ENCODE measurements at regions not wholly inside any gene's neighbourhood (a gene's known extent, or its start where the extent isn't known, plus 50 kb on each side); places are given as distances from the start of the nearest gene placed in this dataset.
A peak's percentile ranks its signal among the peaks of the same experiment; 100 is the strongest.
"Not testable (repeated sequence)": the region's sequence is repeated elsewhere in the genome, so short reads cannot be mapped to it uniquely, and the experiment has no call there.

- no peak for DNase-seq
Observed at GRCh38 chr13:33561627-33562026, 256.3 kb upstream of the RFC3 start.

- DNase-seq, result no peak
Observed at GRCh38 chr13:33571618-33572017, 246.3 kb upstream of the RFC3 start.

GRCh38 chr13:33572322-33572721, 245.6 kb upstream of the RFC3 start:
- DNase-seq, result not testable (repeated sequence)

- no peak for DNase-seq
Observed at GRCh38 chr13:33575378-33575777, 242.6 kb upstream of the RFC3 start.

GRCh38 chr13:33577007-33577406, 240.9 kb upstream of the RFC3 start:
- no peak for DNase-seq

GRCh38 chr13:33578786-33579185, 239.2 kb upstream of the RFC3 start:
- no peak for DNase-seq

- no peak for DNase-seq
Observed at GRCh38 chr13:33582121-33582520, 235.8 kb upstream of the RFC3 start.

GRCh38 chr13:33583398-33583797, 234.6 kb upstream of the RFC3 start:
- DNase-seq, result no peak

GRCh38 chr13:33590936-33591335, 227.0 kb upstream of the RFC3 start:
- no peak for DNase-seq

GRCh38 chr13:33606692-33607091, 211.3 kb upstream of the RFC3 start:
- no peak for DNase-seq

GRCh38 chr13:33610438-33611120, 207.4 kb upstream of the RFC3 start:
- peak in 1 of 2 experiments; percentile 32 for DNase-seq

- DNase-seq, result no peak
Observed at GRCh38 chr13:33611121-33611805, 206.7 kb upstream of the RFC3 start.

- no peak for DNase-seq
Observed at GRCh38 chr13:33612641-33613638, 205.0 kb upstream of the RFC3 start.

- DNase-seq, result peak; percentile 8 to 61
Observed at GRCh38 chr13:33615436-33615835, 202.5 kb upstream of the RFC3 start.

GRCh38 chr13:33616130-33616529, 201.8 kb upstream of the RFC3 start:
- no peak for DNase-seq

- no peak for DNase-seq
Observed at GRCh38 chr13:33617055-33617454, 200.9 kb upstream of the RFC3 start.

- DNase-seq, result no peak
Observed at GRCh38 chr13:33624253-33624652, 193.7 kb upstream of the RFC3 start.

GRCh38 chr13:33624740-33625139, 193.2 kb upstream of the RFC3 start:
- DNase-seq, result no peak

GRCh38 chr13:33626407-33626806, 191.5 kb upstream of the RFC3 start:
- no peak for DNase-seq

GRCh38 chr13:33628662-33629061, 189.3 kb upstream of the RFC3 start:
- no peak for DNase-seq

GRCh38 chr13:33629605-33630360, 188.2 kb upstream of the RFC3 start:
- DNase-seq, result no peak

- DNase-seq, result no peak
Observed at GRCh38 chr13:33633701-33634545, 184.0 kb upstream of the RFC3 start.

All from cerebellar nuclear complex (tissue), 1 donor.